ENCODE measurements at regions not wholly inside any gene's neighbourhood (a gene's known extent, or its start where the extent isn't known, plus 50 kb on each side); places are given as distances from the start of the nearest gene placed in this dataset.

- intact Hi-C loops (cut with micrococcal nuclease): no loop called here
- H3K4me3 Mint-ChIP-seq: no peak overlapping the region
- Histone ChIP-seq H3K4me2 (replicated peaks; ENCODE audit: low read depth, low read length, poor library complexity, severe bottlenecking) (no peak overlapping the region), H3K9ac (ENCODE audit: low read length) (no peak overlapping the region), H3K27me3 (replicated peaks in 1 of 4; ENCODE audit: control extremely low read depth in 1 of 4, control insufficient read depth in 3 of 4, insufficient read depth in 4 of 4, low read length in 3 of 4) (no peaks in the 10 kb centered on the region), H3K4me1 (ENCODE audit: control insufficient read depth in 2 of 2, insufficient read depth in 2 of 2, low read length in 2 of 2) (no peaks in the 10 kb centered on the region), H4K20me1 (ENCODE audit: control insufficient read depth, insufficient read depth, low read length, poor library complexity, severe bottlenecking) (no peaks in the 10 kb centered on the region), H3K4me3 (ENCODE audit: control extremely low read depth in 1 of 5, extremely low read depth in 1 of 5, insufficient read depth in 1 of 5, low read depth in 2 of 5, low read length in 4 of 5) (no peak overlapping the region), H3K9me3 (ENCODE audit: control extremely low read depth in 1 of 3, control insufficient read depth in 2 of 3, insufficient read depth in 1 of 3, low read length in 2 of 3) (peaks cover 0 to 7% (median 0%) of the 10 kb centered on the region in 3 donors), H3K36me3 (replicated peaks in 1 of 2; ENCODE audit: control extremely low read depth in 1 of 2, control insufficient read depth in 1 of 2, extremely low read depth in 1 of 2, insufficient read depth in 2 of 2, low read length in 1 of 2) (no peaks in the 10 kb centered on the region), H3K79me2 (ENCODE audit: control insufficient read depth, insufficient read depth, low read length) (no peaks in the 10 kb centered on the region), H3K27ac (ENCODE audit: low read length in 2 of 2) (no peak overlapping the region), H2AFZ (ENCODE audit: insufficient read depth, low read depth, low read length, poor library complexity, severe bottlenecking) (no peak overlapping the region)
- ChIA-PET POLR2A (no interaction called here), CTCF (no interaction called here)
- H3K9me3 Mint-ChIP-seq (ENCODE audit: insufficient read depth): peaks cover 3% of the 10 kb centered on the region
- no peak for ATAC-seq (ENCODE audit: low read depth)
- no peak overlapping the region for H3K27ac Mint-ChIP-seq
- no peak for TF ChIP-seq EZH2 (IDR thresholded peaks at IDR 0.05; ENCODE audit: borderline replicate concordance, insufficient read depth, low read depth, low read length, poor library complexity, severe bottlenecking)
- TF ChIP-seq CTCF (IDR thresholded peaks at IDR 0.05): no peak
- peaks cover 5% of the 10 kb centered on the region for H3K27me3 Mint-ChIP-seq
- no peaks in the 10 kb centered on the region for H3K4me1 Mint-ChIP-seq
- DNase-seq: no peak
Measured at GRCh38 chr12:97989366-97989940, 525.9 kb upstream of the TMPO start.

GRCh38 chr12:97994746-97995484 lies 520.5 kb upstream of the TMPO start:
- H3K79me2 ChIP-seq (ENCODE audit: control insufficient read depth, insufficient read depth, low read length): no peaks in the 10 kb centered on the region
- H3K27me3 Mint-ChIP-seq: peaks cover 9% of the 10 kb centered on the region
- H3K36me3 ChIP-seq (replicated peaks in 1 of 2; ENCODE audit: control extremely low read depth in 1 of 2, control insufficient read depth in 1 of 2, extremely low read depth in 1 of 2, insufficient read depth in 2 of 2, low read length in 1 of 2): no peaks in the 10 kb centered on the region
- H3K27me3 ChIP-seq (replicated peaks in 1 of 4; ENCODE audit: control extremely low read depth in 1 of 4, control insufficient read depth in 3 of 4, insufficient read depth in 4 of 4, low read length in 3 of 4): no peaks in the 10 kb centered on the region
- H4K20me1 ChIP-seq (ENCODE audit: control insufficient read depth, insufficient read depth, low read length, poor library complexity, severe bottlenecking): no peaks in the 10 kb centered on the region
- no peak overlapping the region for H3K4me3 ChIP-seq (ENCODE audit: control extremely low read depth in 1 of 5, extremely low read depth in 1 of 5, insufficient read depth in 1 of 5, low read depth in 2 of 5, low read length in 4 of 5)
- TF ChIP-seq CTCF (IDR thresholded peaks at IDR 0.05) (no peak), EZH2 (IDR thresholded peaks at IDR 0.05; ENCODE audit: borderline replicate concordance, insufficient read depth, low read depth, low read length, poor library complexity, severe bottlenecking) (no peak)
- no peaks in the 10 kb centered on the region for H3K4me1 Mint-ChIP-seq
- ATAC-seq (ENCODE audit: low read depth) (no peak), DNase-seq (no peak)
- 80% methylated on average over 1 of the region's 2 CpGs for WGBS (ENCODE audit: insufficient coverage)
- H3K9me3 ChIP-seq (ENCODE audit: control extremely low read depth in 1 of 3, control insufficient read depth in 2 of 3, insufficient read depth in 1 of 3, low read length in 2 of 3): no peaks in the 10 kb centered on the region
- no peak overlapping the region for H2AFZ ChIP-seq (ENCODE audit: insufficient read depth, low read depth, low read length, poor library complexity, severe bottlenecking)
- peaks cover 3% of the 10 kb centered on the region for H3K9me3 Mint-ChIP-seq (ENCODE audit: insufficient read depth)
- no peak overlapping the region for H3K27ac Mint-ChIP-seq
- intact Hi-C loops (cut with micrococcal nuclease): no loop called here
- no peak overlapping the region for H3K9ac ChIP-seq (ENCODE audit: low read length)
- H3K4me3 Mint-ChIP-seq: no peak overlapping the region
- no peaks in the 10 kb centered on the region for H3K4me1 ChIP-seq (ENCODE audit: control insufficient read depth in 2 of 2, insufficient read depth in 2 of 2, low read length in 2 of 2)
- no peak overlapping the region for H3K4me2 ChIP-seq (replicated peaks; ENCODE audit: low read depth, low read length, poor library complexity, severe bottlenecking)
- ChIA-PET POLR2A (no interaction called here), CTCF (no interaction called here)
- no peak overlapping the region for H3K27ac ChIP-seq (ENCODE audit: low read length in 2 of 2)
